DOHH2 (cell line): ENCODE measurements at regions not wholly inside any gene's neighbourhood (a gene's known extent, or its start where the extent isn't known, plus 50 kb on each side); places are given as distances from the start of the nearest gene placed in this dataset.

Experiments used
- H3F3A ChIP-seq: fragments of 200-600 bp; sonication (generic), shearing (Covaris generic); 2 replicates; pipeline ENCODE4 v1.6.0; 2016; ENCODE audit warnings: antibody characterized with exemption, mild to moderate bottlenecking; ENCODE audit not compliant: control insufficient read depth, insufficient read depth
- H3K27ac ChIP-seq: fragments of 200-600 bp; sonication (generic); 2 replicates; pipeline ENCODE4 v1.5.1; 2014; ENCODE audit warnings: low read depth, mild to moderate bottlenecking, low read length, moderate library complexity
- H3K27me3 ChIP-seq: fragments of 200-600 bp; sonication (generic); 2 replicates; pipeline ENCODE4 v1.6.1; 2014; ENCODE audit warnings: mild to moderate bottlenecking, low read length, mixed read lengths; ENCODE audit not compliant: control insufficient read depth
- H3K36me3 ChIP-seq: fragments of 200-600 bp; sonication (generic); 2 replicates; pipeline ENCODE4 v1.6.1; 2014; ENCODE audit warnings: mild to moderate bottlenecking, low read length, moderate library complexity, mixed read lengths; ENCODE audit not compliant: control insufficient read depth
- H3K4me1 ChIP-seq: fragments of 200-600 bp; sonication (generic); 2 replicates; pipeline ENCODE4 v1.6.1; 2014; ENCODE audit warnings: mild to moderate bottlenecking, low read length, mixed read lengths; ENCODE audit not compliant: control insufficient read depth
- H3K4me2 ChIP-seq: fragments of 200-600 bp; sonication (generic); 2 replicates; pipeline ENCODE4 v1.6.0; 2014; ENCODE audit warnings: mild to moderate bottlenecking, low read length, moderate library complexity
- H3K4me3 ChIP-seq: fragments of 200-600 bp; sonication (generic); 2 replicates; pipeline ENCODE4 v1.5.1; 2014; ENCODE audit warnings: mild to moderate bottlenecking, low read length, mixed read lengths
- H3K79me2 ChIP-seq: fragments of 200-600 bp; sonication (generic); 2 replicates; pipeline ENCODE4 v1.6.1; 2014; ENCODE audit warnings: mild to moderate bottlenecking, low read length, mixed read lengths; ENCODE audit not compliant: control insufficient read depth
- H3K9me2 ChIP-seq: fragments of 200-600 bp; sonication (generic); replicated peaks from 2 replicates; pipeline ENCODE4 v1.6.1; 2014; ENCODE audit warnings: mild to moderate bottlenecking, low read length, mixed read lengths; ENCODE audit not compliant: control insufficient read depth
- H3K9me3 ChIP-seq: fragments of 200-600 bp; sonication (generic); 2 replicates; pipeline ENCODE4 v1.6.1; 2014; ENCODE audit warnings: antibody characterized with exemption, low read length, mixed read lengths; ENCODE audit not compliant: control insufficient read depth, insufficient read depth
- H4K20me1 ChIP-seq: fragments of 200-600 bp; sonication (generic); 2 replicates; pipeline ENCODE4 v1.6.0; 2014; ENCODE audit warnings: low read depth, mild to moderate bottlenecking, antibody characterized with exemption, low read length, moderate library complexity; ENCODE audit not compliant: control insufficient read depth, insufficient read depth
- CTCF ChIP-seq: fragments of 200-600 bp; sonication (generic); IDR thresholded peaks from one replicate; pipeline ENCODE4 v1.5.1; 2014; ENCODE audit warnings: antibody characterized with exemption, mild to moderate bottlenecking, low read depth, low read length; ENCODE audit not compliant: poor library complexity, severe bottlenecking
- EZH2phosphoT487 ChIP-seq: fragments of 200-600 bp; sonication (generic); IDR thresholded peaks from 2 replicates; pipeline ENCODE4 v1.6.1; 2017; ENCODE audit warnings: borderline replicate concordance, mild to moderate bottlenecking, antibody characterized with exemption, low read length, moderate library complexity, mixed read lengths

- Histone ChIP-seq H3K4me3 (no peak overlapping the region), H3K9me2 (no peaks in the 10 kb centered on the region), H3K27ac (no peak overlapping the region), H3K36me3 (no peaks in the 10 kb centered on the region), H3K4me1 (no peaks in the 10 kb centered on the region), H3K27me3 (no peaks in the 10 kb centered on the region), H3F3A (no peaks in the 10 kb centered on the region), H4K20me1 (no peaks in the 10 kb centered on the region), H3K9me3 (no peaks in the 10 kb centered on the region), H3K79me2 (no peaks in the 10 kb centered on the region), H3K4me2 (no peak overlapping the region)
- TF ChIP-seq CTCF, result no peak
- TF ChIP-seq EZH2phosphoT487, result no peak
Measured at GRCh38 chr4:155506745-155507144, 130.0 kb upstream of the MAP9 start.

GRCh38 chr4:155505321-155505720, 128.6 kb upstream of the MAP9 start:
- no peak overlapping the region for H3K4me3 ChIP-seq
- no peak for TF ChIP-seq CTCF
- no peak for TF ChIP-seq EZH2phosphoT487
- H3K36me3 ChIP-seq, result no peaks in the 10 kb centered on the region
- no peaks in the 10 kb centered on the region for H3K79me2 ChIP-seq
- H3K9me3 ChIP-seq, result no peaks in the 10 kb centered on the region
- H3K4me1 ChIP-seq, result no peaks in the 10 kb centered on the region
- H3K9me2 ChIP-seq, result no peaks in the 10 kb centered on the region
- no peak overlapping the region for H3K27ac ChIP-seq
- H3F3A ChIP-seq, result no peaks in the 10 kb centered on the region
- H4K20me1 ChIP-seq, result no peaks in the 10 kb centered on the region
- no peak overlapping the region for H3K4me2 ChIP-seq
- no peaks in the 10 kb centered on the region for H3K27me3 ChIP-seq

GRCh38 chr4:155497306-155497705, 120.5 kb upstream of the MAP9 start:
- H4K20me1 ChIP-seq, result no peaks in the 10 kb centered on the region
- no peaks in the 10 kb centered on the region for H3F3A ChIP-seq
- H3K27ac ChIP-seq, result no peak overlapping the region
- H3K4me3 ChIP-seq, result no peak overlapping the region
- TF ChIP-seq EZH2phosphoT487, result no peak
- TF ChIP-seq CTCF, result no peak
- no peaks in the 10 kb centered on the region for H3K27me3 ChIP-seq
- H3K4me2 ChIP-seq, result no peak overlapping the region
- H3K4me1 ChIP-seq, result no peaks in the 10 kb centered on the region
- no peaks in the 10 kb centered on the region for H3K79me2 ChIP-seq
- H3K9me3 ChIP-seq, result no peaks in the 10 kb centered on the region
- no peaks in the 10 kb centered on the region for H3K9me2 ChIP-seq
- H3K36me3 ChIP-seq, result no peaks in the 10 kb centered on the region

GRCh38 chr4:155496294-155496626, 119.5 kb upstream of the MAP9 start:
- Histone ChIP-seq H3K27ac (no peak overlapping the region), H3K9me3 (no peaks in the 10 kb centered on the region), H3K36me3 (no peaks in the 10 kb centered on the region), H3K4me3 (no peak overlapping the region), H3K4me1 (no peaks in the 10 kb centered on the region), H3K79me2 (no peaks in the 10 kb centered on the region), H3F3A (no peaks in the 10 kb centered on the region), H3K9me2 (no peaks in the 10 kb centered on the region), H3K27me3 (no peaks in the 10 kb centered on the region), H3K4me2 (no peak overlapping the region), H4K20me1 (no peaks in the 10 kb centered on the region)
- no peak for TF ChIP-seq EZH2phosphoT487
- no peak for TF ChIP-seq CTCF
